ENCODE measurements at regions not wholly inside any gene's neighbourhood (a gene's known extent, or its start where the extent isn't known, plus 50 kb on each side); places are given as distances from the start of the nearest gene placed in this dataset.

DNA sequence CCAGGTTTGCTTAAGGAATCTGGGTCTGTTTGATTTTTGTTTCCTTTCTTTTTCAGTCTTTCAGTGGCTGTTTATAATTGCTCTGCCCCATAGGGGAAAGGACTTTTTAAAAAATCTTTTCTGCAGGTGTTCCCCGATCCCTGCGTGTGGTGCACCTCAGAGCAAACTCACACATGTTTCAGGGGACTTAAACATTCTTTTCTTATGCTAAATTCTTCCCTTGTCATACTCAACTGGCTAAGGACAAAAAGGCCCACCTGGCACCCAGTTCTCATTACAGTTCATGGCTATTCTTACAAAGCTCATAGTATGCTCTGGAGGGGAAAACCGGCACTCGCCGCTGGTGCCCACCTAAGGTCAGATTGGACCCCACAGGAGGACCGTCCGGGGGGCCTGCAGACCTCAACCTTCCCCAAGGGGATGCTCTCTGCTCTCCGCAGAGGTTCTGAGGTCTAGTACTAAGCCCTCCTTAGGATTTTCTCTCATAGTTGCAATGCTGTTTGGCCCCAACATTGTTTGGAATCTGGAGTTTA, 220.3 kb downstream of the HGF start:
- no peak for TF ChIP-seq POLR2A (IDR thresholded peaks at IDR 0.05)
- TF ChIP-seq, protein P1, sequence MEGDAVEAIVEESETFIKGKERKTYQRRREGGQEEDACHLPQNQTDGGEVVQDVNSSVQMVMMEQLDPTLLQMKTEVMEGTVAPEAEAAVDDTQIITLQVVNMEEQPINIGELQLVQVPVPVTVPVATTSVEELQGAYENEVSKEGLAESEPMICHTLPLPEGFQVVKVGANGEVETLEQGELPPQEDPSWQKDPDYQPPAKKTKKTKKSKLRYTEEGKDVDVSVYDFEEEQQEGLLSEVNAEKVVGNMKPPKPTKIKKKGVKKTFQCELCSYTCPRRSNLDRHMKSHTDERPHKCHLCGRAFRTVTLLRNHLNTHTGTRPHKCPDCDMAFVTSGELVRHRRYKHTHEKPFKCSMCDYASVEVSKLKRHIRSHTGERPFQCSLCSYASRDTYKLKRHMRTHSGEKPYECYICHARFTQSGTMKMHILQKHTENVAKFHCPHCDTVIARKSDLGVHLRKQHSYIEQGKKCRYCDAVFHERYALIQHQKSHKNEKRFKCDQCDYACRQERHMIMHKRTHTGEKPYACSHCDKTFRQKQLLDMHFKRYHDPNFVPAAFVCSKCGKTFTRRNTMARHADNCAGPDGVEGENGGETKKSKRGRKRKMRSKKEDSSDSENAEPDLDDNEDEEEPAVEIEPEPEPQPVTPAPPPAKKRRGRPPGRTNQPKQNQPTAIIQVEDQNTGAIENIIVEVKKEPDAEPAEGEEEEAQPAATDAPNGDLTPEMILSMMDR (IDR thresholded peaks at IDR 0.05): no peak
